Renal cortical epithelial cell (primary cell): ENCODE measurements at regions not wholly inside any gene's neighbourhood (a gene's known extent, or its start where the extent isn't known, plus 50 kb on each side); places are given as distances from the start of the nearest gene placed in this dataset.
A peak's percentile ranks its signal among the peaks of the same experiment; 100 is the strongest.

Experiments
- DNase-seq: peaks from one replicate; pipeline ENCODE4 v3.0.0-alpha.2; 2011; ENCODE audit warnings: low read depth

DNA sequence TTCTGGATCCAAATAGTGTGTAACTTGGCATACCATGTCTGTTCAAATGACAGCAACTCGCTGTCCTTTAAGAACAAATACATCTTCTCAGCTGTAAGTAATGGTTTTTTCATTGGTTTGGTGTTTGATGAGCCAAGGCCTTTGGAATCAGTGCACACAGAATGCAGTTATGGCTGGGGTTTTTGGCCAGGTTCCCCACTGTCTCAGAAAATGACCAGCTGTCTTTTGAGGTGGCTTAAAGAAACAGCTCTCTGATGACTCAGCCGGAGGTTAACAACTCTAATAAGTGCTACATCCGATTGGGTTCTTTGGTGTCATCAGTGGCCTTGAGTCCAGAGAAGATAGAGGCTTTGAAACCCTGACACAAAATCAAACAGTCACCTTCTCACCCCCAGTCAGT, 688.4 kb downstream of the REEP3 start:
- DNase-seq, result no peak

DNA sequence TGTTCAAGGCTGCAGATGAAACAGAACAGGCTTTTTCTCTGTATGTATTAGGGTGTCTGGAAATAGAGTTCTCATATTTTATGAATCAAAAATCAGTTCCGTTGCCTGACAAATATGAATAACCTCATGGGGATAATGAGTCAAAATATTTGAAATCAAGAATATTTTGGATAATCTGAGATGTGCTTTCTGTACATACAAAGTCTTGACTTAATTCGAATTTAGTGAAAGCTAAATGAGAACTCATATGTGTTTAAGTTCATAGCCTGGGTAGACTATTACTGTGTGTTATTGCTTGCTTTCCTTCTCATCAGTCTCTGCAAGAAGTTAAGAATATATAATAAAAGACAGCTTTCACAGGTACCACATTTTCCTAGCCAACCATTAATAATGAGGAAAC, 689.0 kb downstream of the REEP3 start:
- DNase-seq, result no peak

DNA sequence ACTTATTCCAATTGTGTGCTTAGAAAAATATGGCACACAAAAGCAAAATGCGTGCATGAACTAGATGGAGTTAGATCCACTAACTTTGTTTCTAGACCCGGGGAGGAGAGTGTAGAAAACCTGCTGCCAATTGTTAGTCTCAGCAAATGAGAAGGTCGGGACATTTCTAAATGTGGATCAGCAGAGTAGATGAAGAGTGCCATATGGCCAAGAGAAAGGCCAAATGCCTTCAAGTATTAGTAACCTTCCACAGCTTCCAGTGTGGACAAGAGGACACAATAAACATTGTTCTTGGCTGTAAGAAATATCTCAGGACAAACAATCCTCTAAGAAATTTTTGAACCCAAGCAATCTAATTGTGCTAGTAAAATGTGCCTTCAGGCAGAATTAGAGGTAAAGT, 690.3 kb downstream of the REEP3 start:
- no peak for DNase-seq

DNA sequence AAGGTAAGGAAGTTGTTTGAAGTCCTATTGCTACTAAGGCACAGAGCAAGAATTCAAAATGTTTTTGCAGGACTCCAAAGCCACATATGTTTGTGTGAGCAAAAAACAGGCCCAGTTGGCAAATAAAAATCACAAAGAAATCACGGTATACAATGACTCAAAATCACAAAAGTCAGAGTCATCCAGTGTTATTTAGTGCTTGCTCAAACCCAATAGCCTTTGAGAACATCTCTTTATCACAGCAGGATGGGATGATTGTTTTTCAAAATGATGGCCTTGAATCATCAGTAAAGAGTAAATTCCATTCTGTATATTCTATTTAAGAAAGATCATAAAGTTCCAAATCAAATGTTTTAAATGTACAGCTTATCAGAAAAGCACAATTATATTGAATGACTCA, 693.9 kb downstream of the REEP3 start:
- DNase-seq, result no peak

DNA sequence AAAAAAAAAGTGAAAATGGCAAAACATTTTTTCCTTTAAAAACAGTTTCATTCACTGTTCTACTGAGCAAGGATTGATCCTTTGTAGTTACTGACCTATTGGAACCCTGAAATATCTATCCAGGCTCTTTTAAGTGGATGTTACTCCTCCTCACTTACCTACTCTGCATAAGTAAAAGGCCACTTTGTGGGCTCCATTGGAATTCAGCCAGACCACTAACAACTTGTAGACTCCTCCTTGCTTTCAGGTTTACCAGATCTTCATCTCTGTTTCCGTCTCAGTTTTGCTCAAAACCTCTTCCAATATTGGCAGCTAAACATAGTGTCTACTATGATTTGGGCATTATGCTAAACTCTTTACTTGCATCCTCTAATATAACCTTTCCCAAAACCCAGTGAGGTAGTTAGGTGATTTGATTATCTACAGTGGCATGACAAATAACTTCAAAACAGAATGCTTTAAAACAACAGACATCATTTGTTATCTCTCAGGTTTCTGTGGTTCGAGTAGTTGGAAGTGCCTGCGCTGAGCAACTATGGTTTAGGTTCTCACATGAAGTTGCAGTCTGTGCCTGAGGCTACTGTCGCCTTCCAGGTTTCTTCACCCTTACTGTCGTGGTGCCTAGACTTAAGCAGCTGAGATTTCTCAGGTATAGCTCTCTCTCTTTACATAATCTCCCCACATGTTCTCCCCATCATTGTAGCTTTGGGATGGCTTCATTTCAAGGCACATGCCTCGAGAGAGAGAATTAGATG, 698.2 kb downstream of the REEP3 start:
- DNase-seq, result no peak

DNA sequence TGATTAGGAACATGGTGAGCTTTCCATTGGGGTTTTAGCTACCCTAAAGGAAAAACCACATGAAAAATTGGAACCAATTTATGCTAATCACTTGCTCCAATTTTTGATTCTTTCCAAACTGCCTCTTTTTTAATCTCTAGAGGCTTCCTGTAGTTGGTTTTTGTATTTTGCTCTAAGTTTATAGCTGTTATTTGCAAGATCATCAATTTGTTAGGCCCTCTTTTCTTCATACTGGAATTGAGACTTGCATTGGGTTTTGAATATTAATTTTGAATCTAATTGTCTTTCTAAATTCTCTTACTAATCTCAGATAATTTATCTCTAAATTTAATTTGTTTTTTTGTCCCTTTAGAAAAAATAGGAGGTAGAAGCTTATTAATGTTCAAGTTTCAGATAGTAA, 713.3 kb downstream of the REEP3 start:
- DNase-seq, result no peak

DNA sequence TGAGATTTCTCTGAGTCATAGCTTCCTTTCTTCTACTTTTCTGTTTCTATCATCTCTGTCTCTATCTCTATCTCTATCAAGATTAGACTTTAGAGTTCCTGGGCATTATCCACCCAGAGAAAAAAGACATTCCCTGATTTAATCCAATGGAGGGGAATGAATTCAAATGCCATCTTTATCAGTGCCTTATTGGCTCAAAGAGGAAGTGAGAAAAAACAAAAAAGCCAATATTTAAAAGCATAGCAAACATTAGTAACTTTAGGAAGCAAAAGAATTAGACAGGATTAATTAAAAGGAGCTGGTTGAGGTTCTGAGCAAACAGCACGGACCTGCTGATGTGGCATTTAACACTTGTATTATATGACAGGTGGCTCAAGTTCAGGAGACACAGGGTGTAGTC, 736.5 kb downstream of the REEP3 start:
- no peak for DNase-seq

DNA sequence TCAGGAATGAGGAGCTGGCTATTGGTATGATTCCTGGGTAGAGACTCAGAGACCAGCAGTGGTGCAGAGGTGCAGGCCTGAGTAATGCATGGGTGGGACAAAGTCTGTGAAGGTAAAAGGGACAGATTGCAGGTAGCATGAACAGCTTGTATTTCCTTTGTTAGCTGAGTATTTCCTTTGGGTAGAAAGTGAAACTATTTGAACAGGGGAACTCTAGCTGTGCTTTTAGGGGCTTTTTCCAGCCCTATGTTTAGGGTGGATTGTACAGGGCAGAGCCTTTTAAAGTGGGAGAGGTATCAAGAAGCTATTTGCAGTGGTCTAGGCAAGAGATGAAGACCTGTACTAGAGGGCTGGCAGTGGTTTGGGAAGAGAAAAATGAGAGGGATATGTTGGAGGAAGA, 739.9 kb downstream of the REEP3 start:
- DNase-seq, result no peak

DNA sequence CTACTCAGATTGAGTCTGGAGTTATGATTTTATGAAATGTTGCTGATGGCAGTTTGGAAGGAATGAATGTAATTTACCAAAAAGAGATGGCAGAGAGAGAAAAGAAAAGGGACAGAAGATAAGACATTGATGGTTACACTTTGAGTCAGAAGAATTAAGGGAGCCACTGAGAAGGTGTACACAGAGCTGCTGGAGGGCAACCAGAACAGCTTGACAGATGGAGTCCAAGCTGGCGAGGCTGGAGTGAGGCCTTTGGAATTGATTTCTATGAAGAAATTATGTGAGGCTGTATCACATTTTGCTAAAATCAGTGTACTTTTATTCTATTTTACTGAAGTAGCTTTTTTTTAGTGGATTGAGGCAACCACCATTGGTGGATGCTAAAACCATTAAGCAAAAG, 740.5 kb downstream of the REEP3 start:
- DNase-seq, result no peak

DNA sequence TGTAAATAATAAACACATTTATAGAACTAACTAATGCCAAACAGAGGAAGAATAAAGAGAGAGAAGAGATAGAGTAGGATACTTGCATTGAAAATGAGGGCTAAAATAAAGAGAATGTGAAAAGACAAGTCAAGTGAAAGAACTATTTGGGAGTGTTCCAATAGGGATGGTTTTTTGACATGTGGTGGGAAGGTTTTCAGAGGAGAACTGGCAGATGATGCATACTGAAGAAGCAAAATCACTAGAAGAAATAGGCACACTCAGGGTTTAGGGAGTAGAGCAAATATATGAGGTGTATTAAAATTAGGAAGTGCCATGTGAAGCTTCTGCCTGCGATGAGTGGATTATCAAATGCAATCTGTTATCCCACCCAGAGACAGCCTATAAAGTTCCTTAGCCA, 744.8 kb downstream of the REEP3 start:
- DNase-seq, result no peak

DNA sequence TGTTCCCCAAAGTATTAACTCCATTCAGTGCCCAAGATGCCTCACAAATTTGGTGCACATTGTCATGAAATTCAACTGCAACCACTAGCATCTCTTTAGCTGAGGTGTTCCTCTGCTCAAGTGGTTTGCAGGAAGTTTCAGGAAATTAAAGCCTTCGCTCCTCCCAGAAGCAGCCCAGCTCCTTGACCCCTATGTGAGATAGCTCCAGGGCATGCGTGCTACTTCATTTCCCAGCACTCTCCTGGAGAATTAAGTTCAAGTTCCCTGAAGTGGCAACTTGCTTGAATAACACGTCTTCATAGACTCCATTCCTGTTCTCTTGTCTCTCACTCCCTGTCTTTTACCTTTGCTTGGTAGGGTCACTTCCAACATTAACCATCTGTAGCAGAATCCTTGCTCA, 750.3 kb downstream of the REEP3 start:
- peak; percentile 1 for DNase-seq

DNA sequence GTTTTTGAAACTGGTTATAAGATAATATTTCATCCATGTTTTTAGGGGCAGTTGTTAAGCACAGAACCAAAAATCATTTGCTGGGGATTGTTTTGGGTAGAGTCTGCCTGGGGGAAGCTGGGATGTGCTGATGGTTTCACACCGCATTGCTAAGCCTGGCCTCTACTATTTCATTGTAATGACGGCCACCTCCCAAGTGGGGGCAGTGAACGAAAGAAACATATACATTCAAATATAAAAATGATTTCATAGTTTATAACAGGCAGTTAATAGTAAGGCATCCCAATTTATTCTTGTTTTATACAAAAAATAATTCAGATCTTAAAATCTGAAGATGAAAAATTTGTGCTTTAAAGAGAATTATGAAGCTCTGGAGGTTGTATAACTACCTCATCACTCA, 750.8 kb downstream of the REEP3 start:
- DNase-seq, result no peak

DNA sequence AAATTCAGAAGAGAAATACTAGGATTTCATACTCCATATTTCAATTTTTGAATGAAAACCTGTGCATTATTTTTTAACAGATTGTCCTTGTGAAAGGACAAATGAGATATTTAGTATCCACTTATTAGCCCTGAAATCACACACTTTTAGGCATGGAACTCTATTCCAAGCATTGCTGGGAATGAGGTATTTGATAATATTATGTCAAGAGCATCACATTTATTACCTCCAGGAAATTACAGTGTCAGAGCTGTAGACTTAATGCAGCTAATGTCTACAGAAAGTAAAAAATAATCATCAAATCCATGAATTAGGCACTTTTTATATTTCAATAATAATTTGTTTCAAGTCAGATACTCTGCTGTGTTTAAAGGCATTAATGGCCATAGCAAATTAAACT, 753.8 kb downstream of the REEP3 start:
- DNase-seq, result no peak

DNA sequence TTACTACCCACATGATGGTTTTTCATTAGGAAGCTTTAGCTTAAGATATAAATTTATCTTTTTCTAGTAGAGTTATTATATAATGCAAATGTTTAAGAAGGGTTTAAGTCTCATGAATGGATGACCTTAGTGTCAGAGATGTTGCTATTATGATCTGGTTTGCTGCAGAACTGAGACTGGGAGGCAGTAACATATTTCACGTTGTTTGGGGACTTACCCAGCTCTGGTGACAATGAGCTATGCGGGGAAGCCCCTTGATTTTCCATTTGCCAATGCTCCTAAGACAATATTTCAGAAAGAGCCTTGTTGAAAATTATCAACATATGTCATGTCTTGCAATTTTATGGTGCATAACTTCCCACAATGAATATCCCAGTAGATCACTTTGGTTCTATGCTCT, 754.6 kb downstream of the REEP3 start:
- no peak for DNase-seq

DNA sequence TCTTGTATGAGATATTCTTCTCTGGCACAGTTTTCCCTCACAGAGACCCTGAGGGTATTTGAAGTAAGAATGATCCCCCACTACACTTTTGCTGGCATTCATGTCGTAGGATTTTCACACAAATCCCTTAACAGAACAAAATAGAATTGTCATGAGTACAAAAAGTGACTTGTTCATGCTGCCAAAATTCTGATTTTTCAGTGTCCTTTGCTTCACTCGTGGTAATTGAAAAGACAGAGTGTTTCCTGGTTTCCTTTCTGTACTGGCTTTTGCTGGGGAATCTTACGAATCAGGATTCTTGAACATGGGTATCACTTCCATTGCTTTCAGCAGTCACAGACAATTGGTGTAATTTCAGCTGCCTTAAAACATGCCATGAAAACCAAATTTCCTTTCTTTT, 756.3 kb downstream of the REEP3 start:
- no peak for DNase-seq

DNA sequence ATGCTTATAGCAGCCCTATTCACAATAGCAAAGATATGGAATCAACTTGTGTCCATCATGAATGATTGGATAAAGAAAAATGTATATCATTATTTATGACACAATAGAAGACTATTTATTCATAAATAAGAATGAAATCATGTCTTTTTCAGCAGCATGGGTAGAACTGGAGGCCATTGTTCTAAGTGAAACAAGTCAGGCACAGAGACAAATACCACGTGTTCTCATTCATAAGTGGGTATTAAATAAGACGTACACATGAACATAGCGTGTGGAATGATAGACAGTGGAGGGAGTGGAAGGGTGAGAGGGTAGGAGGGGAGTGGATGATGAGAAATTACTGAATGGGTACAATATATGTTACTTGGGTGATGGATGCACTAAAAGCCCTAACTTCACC, 762.4 kb downstream of the REEP3 start:
- DNase-seq, result no peak

DNA sequence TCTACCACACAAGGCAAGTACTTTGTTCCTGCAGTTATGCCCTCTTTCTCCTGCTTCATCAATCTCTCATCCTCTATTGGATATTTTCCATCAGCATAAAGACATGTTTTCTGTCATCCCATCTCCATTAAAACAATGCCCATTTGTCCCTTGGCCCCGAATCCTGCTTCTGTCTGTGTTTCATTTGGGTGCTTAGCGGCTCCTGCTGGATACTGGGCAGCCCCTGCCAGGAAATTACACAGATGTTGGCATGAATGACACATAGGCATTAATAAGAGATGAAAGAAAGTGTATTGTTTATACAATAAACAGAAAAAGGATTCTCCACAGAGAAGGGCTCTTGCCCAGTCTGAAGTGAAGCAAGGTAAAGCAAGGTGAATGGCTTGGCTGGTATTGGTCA, 765.3 kb downstream of the REEP3 start:
- DNase-seq, result no peak

DNA sequence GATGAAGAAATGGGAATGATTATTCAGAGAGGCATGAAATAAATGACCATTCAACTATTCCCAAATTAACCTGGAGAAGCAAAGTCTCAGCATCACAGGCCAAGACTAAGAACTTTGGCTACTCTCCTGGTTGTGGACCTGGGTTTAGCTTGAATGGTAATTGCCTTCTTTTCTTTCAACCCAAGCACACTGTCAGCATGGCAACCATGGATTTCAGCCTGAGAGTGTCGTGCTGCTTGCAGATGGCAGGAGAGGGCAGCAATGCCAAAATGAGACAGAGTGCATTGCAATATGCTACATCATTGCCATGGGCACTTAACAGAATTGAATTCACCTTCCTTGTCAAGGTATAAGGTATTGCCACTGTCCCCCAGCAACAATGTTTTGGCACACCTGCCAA, 767.2 kb downstream of the REEP3 start:
- no peak for DNase-seq

DNA sequence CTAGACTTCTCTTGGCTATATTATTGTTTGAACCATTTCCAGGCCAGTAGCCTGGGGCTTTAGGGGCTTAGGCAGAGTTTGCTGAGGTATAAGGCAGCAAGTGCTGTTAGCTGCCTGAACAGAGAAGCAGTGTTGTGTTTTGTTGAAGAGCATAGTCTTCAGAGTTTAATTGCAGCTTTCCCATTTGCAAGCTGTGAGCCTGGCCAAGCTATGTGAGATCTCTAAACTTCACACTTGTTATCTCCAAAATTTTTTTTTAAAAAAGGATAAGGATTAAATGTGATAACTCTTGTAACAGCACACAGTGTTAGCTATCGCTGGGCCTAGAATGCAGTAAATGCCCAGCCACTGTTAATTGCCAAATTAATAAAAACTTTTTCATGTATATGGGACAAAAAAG, 782.4 kb downstream of the REEP3 start:
- no peak for DNase-seq

DNA sequence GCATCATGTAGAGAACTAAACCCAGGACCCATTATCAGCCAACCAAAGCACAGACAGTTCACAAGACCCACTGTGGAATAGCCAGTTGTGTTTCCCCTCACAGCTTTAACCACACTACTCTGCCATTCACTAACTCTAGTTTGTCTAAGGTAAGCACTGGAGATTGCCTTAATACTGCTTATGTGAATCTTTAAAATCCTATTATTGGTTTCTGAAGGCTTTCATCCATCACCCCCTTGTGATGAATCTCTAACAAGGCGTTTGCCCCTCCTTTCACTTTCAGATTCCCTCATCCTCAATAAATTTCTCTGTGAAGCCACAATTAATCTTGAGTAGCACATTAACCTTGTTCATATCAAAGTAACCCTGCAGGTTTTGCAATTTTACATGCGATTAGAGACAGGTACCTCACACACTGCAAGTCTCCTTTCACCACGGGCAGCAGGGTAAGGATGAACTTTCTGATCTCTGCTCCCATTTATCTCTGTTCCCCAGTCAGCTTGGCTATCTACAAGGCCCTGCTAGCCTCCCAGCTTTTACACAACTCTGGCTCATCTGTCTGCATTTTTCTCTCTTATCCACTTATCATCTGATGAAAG, 785.6 kb downstream of the REEP3 start:
- no peak for DNase-seq

DNA sequence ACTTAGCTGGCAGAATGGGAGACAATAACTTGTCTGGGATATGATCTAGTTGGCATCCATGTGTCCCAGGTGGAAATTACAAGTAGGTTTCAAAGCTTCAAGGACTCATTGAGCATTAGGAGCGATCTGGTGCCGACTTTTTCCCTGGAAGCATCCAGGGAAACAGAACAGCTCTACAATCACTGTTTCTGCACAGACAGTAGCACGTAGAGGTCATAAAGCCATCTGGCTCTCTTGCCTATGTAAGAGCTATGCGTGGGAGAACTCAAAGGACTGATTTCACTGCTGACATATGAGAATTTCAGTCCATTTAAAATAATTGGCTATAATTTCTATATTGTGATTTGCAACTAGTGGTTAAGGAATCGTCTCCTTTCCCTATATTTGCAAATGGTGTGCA, 791.7 kb downstream of the REEP3 start:
- no peak for DNase-seq

DNA sequence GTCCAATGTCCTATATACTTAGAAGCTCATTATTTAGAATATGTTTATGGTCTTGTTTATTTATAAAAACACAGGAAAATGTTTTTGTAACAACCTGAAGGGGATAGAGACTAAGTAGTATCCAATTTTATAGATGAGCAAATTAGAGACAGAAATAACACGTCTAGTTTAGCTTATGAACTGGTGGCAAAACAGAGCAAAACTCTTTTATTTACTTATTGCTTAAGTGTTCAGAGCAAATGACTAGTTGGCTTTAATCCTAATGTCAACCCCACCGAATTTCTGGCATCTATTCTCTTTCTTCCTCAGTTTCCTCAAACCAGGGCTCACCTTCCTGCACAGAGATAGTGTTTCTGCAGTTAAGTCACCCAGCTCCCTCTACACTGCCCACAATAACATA, 792.8 kb downstream of the REEP3 start:
- DNase-seq, result no peak

DNA sequence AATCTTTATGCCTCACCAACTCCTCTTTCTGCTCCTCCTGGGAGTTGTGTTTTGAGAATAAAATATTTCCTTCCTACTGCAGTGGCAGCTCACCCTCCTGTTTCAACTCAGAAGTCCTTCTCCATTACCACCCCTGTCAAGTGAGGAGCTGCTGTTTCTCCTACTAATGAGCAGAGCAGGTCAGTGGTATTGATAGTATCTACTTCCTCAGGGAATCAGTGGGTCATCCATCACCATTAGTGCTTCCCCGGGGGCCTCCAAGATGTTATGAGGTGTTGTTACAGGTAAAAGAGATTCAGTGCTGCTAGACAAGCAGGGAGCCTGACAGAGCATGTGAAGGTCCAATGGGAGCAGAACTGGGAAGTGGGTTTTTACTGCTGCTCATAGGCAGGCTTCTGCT, 795.2 kb downstream of the REEP3 start:
- DNase-seq, result no peak

DNA sequence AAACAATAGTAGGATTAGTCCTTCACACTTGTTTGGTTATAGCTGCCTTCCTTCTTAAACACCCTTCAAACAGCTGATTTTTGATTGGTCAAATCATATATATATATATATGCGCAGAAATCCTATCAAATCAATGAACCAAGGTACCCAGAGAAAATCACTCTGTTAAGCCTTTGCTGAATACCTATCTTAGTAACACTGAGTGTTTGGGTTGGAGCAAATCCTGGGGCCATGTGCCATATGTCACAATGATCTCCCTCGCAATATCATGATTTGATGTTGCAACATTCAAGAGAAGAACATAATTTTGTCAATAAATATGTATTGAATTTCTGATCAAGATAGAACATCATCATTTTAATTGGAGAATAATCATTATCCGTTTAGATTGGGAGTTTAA, 795.6 kb downstream of the REEP3 start:
- DNase-seq, result no peak
